ENCODE measurements at regions not wholly inside any gene's neighbourhood (a gene's known extent, or its start where the extent isn't known, plus 50 kb on each side); places are given as distances from the start of the nearest gene placed in this dataset.

DNA sequence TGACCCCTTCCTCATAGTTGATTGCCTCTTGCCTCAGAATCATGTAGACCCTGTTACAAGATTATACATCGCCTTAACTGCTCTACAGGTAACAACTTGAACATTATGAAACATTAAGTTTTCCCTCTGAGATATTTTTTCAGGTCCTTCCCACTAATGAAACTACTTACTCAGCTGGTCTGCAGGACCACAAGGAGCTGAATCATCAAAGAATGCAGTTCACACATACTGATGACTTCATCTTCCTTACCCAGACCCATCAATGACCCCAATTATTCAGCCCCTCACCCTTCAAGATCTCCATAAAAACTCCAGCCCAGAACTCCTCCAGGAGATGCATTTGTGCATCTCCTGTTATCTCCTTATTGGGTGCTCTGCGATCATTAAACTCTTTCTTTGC is 720.9 kb downstream of the RAPGEF2 start:
- TF ChIP-seq, protein P1, sequence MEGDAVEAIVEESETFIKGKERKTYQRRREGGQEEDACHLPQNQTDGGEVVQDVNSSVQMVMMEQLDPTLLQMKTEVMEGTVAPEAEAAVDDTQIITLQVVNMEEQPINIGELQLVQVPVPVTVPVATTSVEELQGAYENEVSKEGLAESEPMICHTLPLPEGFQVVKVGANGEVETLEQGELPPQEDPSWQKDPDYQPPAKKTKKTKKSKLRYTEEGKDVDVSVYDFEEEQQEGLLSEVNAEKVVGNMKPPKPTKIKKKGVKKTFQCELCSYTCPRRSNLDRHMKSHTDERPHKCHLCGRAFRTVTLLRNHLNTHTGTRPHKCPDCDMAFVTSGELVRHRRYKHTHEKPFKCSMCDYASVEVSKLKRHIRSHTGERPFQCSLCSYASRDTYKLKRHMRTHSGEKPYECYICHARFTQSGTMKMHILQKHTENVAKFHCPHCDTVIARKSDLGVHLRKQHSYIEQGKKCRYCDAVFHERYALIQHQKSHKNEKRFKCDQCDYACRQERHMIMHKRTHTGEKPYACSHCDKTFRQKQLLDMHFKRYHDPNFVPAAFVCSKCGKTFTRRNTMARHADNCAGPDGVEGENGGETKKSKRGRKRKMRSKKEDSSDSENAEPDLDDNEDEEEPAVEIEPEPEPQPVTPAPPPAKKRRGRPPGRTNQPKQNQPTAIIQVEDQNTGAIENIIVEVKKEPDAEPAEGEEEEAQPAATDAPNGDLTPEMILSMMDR (IDR thresholded peaks at IDR 0.05; ENCODE audit: insufficient read depth, low read depth, low read length), result no peak
- TF ChIP-seq EZH2 (IDR thresholded peaks at IDR 0.05; ENCODE audit: insufficient read depth, low read length), result no peak
